Bronchial epithelial cell (primary cell): ENCODE measurements at regions not wholly inside any gene's neighbourhood (a gene's known extent, or its start where the extent isn't known, plus 50 kb on each side); places are given as distances from the start of the nearest gene placed in this dataset.

Experiments used
- DNase-seq: peaks from one replicate; pipeline ENCODE4 v3.0.0-alpha.2; 2010; ENCODE audit warnings: low read depth
- FAIRE-seq: peaks from 2 replicates; lab custom pipeline; 2011; peaks lifted over from hg19 to GRCh38; lab: Jason Lieb, UNC
- H3K27me3 ChIP-seq: 2 replicates; pipeline ENCODE4 v1.5.1; 2011; ENCODE audit warnings: low read length; ENCODE audit not compliant: control insufficient read depth, insufficient read depth
- H3K36me3 ChIP-seq: 2 replicates; pipeline ENCODE4 v1.5.1; 2011; ENCODE audit warnings: low read length; ENCODE audit not compliant: control insufficient read depth, insufficient read depth
- H3K4me3 ChIP-seq: 2 replicates; pipeline ENCODE4 v1.5.1; 2011; ENCODE audit warnings: mild to moderate bottlenecking, low read depth, low read length, control low read depth
- TF ChIP-seq, protein P1 (sequence below): IDR thresholded peaks from 2 replicates; pipeline ENCODE4 v1.5.1; 2011; ENCODE audit warnings: mild to moderate bottlenecking, moderate library complexity, low read length, control low read depth, inconsistent platforms; ENCODE audit not compliant: insufficient read depth, severe bottlenecking

DNA sequence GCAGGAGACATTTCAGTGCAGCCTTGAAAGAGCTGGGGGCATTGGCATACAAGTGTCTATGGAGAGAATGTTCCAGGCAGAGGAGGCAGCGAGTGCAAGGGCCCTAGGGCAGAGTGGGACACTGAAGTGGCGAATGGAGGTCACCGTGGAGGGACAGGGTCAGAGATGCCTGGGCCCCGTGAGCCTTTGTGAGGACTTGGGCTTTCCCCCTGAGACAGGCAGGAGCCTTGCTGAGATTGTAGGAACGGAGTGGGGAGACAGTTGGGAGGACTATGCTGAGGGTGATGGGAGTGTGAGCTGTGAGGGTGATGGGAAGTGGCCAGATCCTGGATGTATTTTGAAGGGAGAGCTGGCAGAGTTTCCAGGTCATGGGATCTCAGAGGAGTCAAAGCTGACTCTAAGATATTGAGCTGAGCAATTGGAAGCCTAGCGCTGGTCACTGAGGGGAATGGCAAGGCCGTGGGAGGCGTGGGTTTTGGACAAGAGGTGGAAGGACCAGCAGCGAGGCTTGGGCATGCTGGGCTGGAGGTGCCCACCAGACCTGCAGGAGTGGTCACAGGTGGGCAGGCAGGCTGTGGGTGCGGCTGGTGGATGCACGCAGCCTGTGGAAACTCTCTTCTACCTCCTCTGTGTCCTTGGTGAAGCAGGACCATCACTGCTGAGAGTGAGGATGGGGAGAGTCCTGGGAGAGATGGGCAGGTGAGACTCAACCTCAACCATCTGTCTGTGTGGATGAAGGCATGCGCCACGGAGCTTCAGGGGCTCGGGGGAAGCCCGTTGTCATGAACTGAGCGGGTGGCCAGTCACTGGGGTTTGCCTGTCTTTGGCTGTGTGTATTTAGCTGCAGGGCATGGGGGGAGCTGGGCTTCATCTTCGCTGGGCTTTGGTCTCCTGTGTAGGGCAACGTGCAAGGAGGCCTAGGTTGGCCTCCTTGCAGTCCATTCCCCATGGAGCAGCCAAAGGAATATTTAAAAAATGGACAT, 241.2 kb upstream of the HS6ST1 start:
- Histone ChIP-seq H3K36me3 (no peaks in the 10 kb centered on the region), H3K27me3 (no peaks in the 10 kb centered on the region), H3K4me3 (no peak overlapping the region)
- DNase-seq (no peak), FAIRE-seq (no peak)
- TF ChIP-seq, protein P1, sequence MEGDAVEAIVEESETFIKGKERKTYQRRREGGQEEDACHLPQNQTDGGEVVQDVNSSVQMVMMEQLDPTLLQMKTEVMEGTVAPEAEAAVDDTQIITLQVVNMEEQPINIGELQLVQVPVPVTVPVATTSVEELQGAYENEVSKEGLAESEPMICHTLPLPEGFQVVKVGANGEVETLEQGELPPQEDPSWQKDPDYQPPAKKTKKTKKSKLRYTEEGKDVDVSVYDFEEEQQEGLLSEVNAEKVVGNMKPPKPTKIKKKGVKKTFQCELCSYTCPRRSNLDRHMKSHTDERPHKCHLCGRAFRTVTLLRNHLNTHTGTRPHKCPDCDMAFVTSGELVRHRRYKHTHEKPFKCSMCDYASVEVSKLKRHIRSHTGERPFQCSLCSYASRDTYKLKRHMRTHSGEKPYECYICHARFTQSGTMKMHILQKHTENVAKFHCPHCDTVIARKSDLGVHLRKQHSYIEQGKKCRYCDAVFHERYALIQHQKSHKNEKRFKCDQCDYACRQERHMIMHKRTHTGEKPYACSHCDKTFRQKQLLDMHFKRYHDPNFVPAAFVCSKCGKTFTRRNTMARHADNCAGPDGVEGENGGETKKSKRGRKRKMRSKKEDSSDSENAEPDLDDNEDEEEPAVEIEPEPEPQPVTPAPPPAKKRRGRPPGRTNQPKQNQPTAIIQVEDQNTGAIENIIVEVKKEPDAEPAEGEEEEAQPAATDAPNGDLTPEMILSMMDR, result no peak

DNA sequence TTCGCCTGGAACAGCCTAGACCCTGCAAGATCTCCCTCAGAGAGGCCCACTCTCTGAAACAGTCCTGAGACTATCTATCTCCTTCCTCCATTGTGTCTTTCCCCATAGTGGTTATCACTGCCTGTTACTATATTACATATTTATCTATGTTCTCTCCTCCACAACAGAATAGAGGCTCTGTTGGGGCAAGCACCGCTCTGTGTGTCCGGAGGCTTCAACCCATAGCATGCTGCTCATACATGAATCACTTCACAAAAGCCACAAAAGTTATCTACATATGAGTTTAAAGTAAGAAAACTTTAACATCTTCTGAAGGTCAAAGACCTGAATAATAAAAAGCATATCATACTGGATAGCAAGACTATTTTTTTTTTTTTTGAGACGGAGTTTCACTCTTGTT, 242.1 kb upstream of the HS6ST1 start:
- H3K4me3 ChIP-seq, result no peak overlapping the region
- H3K27me3 ChIP-seq, result no peaks in the 10 kb centered on the region
- no peak for FAIRE-seq

DNA sequence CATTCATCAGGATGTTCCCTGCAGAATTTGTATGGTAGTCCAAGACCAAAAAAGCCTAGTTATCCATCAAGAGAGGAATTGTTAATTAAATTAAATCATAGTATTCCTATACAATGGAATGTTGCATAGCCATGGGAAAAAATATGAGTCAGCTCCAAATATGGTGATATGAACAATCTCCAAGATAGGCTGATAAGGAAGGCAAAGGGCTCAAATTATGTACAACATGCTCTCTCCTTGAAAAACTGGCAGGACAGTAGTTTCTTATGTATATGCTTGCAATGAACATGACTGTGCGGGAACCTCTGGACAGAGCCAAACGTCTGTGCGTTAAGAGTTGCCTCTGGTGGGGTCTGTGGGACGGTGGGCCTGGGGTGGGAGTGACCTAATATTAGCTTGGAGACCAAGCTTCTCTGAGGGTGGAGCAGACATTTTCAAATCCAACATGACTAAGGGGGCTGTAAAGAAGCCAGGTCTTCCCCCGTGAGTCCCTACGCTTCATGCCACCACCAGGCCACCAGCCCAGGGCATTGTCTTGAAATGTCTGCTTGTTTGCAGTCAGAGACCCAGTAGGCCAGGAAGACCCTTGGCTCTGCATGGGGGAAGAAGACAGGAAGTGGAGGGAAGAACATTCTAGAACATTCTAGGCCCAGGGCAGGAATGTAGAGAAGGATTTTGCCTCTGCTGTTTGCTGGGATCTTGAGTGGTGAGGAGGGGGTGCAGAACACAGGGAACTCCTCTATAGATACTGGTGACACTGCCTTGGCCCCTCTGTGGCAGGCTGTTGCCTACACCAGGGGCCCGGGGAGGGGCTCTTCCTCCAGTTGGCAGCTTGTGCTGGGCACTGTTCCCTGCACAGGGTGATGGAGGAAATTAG, 244.0 kb upstream of the HS6ST1 start:
- no peak for DNase-seq
- H3K4me3 ChIP-seq, result no peak overlapping the region
- H3K27me3 ChIP-seq, result no peaks in the 10 kb centered on the region
- no peaks in the 10 kb centered on the region for H3K36me3 ChIP-seq
- FAIRE-seq, result no peak
- TF ChIP-seq, protein P1, result no peak

More for the DNA sequence above, 242.1 kb upstream of the HS6ST1 start:
- TF ChIP-seq, protein P1, result no peak
- no peak for DNase-seq
- no peaks in the 10 kb centered on the region for H3K36me3 ChIP-seq

DNA sequence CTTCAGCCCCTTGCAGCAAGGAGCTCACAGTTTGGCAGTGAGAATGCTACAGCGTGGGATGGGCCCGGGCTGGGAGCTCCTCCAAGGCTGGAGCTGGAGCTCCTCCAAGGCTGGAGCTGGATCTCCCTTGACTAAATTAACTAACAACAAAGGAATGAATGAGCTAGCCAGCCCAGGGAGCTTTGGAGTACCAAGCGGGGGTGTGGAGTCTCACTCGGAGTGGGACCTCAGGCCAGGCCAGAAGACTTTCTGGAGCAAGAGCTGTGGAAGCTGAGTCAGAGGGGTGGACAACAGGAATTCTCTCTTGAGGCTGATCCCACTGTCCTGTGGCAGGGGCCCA, 244.7 kb upstream of the HS6ST1 start:
- FAIRE-seq (no peak), DNase-seq (no peak)
- no peaks in the 10 kb centered on the region for H3K36me3 ChIP-seq

DNA sequence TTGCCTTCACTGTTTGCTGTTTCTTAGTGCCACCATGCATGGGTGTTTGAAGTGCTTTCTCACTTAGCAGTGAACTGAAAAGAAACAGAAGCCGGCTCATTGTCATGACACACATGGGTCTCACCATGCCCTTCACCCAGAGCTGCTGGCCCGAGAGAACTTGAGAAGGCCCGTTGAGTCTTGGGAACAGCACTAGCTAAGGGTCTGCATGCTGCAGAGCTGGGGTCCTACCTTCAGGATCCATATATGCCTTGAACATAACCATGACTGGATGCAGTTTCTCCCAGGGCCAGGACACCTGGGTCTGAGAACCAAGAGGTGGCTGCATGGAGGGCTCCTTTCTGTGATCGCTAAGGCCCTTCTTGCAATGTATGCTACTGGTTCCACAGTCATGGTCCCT, 245.5 kb upstream of the HS6ST1 start:
- DNase-seq (no peak), FAIRE-seq (no peak)
- H3K36me3 ChIP-seq, result no peaks in the 10 kb centered on the region
- no peaks in the 10 kb centered on the region for H3K27me3 ChIP-seq
- TF ChIP-seq, protein P1, result no peak
- no peak overlapping the region for H3K4me3 ChIP-seq

More for the DNA sequence above, 244.7 kb upstream of the HS6ST1 start:
- no peaks in the 10 kb centered on the region for H3K27me3 ChIP-seq
- no peak overlapping the region for H3K4me3 ChIP-seq
- TF ChIP-seq, protein P1, result no peak
